ENCODE measurements at regions not wholly inside any gene's neighbourhood (a gene's known extent, or its start where the extent isn't known, plus 50 kb on each side); places are given as distances from the start of the nearest gene placed in this dataset.

DNA sequence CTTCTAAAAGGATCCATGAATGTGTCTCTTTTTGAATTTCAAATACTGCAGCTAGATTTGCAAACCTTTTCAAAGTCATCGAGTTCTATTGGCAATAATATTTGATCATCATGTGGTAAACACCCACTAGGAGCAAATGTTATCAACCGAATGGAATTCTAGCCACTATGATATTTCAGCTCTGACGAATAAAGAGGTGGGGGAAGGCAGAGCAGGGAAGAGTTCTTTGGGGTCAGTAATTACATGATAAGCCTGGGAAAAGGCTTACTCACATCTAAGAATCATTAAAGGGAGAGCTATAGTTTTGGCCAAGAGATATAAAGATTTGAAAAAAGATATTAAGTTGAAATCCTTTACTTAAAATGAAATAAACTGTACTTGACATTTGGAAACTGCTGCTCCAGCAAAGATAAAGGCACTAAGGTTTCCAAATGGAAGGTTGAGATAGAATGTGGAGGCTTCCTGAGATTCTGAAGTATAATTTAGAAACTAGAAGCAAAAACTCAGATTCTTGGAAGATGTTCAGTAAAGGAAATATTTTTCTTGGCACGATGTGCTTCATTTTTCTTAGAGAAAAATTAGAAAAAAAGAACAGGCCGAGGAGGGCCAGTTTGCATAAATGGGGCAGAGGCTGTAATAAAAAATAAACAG lies 104.7 kb upstream of the ARHGAP28 start:
- Histone ChIP-seq H3K9me3 (ENCODE audit: low read depth) (no peaks in the 10 kb centered on the region), H3K27ac (peak overlapping the region; percentile 38), H3K36me3 (replicated peaks; ENCODE audit: insufficient read depth, low read depth) (no peaks in the 10 kb centered on the region), H3K9me2 (replicated peaks; ENCODE audit: insufficient read depth) (no peaks in the 10 kb centered on the region), H3K4me2 (peak overlapping the region; percentile 0), H3K4me3 (no peak overlapping the region), H2AFZ (peak overlapping the region; percentile 12), H3K4me1 (ENCODE audit: insufficient read depth) (no peaks in the 10 kb centered on the region), H3K79me2 (no peaks in the 10 kb centered on the region), H3K27me3 (no peaks in the 10 kb centered on the region), H4K20me1 (ENCODE audit: insufficient read depth, poor library complexity, severe bottlenecking) (no peaks in the 10 kb centered on the region)
- 70% methylated on average over 5 of the region's 5 CpGs for WGBS (ENCODE audit: low lambda C conversion rate, missing lambda C conversion rate)
- DNase-seq (ENCODE audit: low spot score), result no peak
- TF ChIP-seq, protein P1, sequence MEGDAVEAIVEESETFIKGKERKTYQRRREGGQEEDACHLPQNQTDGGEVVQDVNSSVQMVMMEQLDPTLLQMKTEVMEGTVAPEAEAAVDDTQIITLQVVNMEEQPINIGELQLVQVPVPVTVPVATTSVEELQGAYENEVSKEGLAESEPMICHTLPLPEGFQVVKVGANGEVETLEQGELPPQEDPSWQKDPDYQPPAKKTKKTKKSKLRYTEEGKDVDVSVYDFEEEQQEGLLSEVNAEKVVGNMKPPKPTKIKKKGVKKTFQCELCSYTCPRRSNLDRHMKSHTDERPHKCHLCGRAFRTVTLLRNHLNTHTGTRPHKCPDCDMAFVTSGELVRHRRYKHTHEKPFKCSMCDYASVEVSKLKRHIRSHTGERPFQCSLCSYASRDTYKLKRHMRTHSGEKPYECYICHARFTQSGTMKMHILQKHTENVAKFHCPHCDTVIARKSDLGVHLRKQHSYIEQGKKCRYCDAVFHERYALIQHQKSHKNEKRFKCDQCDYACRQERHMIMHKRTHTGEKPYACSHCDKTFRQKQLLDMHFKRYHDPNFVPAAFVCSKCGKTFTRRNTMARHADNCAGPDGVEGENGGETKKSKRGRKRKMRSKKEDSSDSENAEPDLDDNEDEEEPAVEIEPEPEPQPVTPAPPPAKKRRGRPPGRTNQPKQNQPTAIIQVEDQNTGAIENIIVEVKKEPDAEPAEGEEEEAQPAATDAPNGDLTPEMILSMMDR (IDR thresholded peaks at IDR 0.05; ENCODE audit: poor library complexity), result no peak
- TF ChIP-seq EZH2 (IDR thresholded peaks at IDR 0.05; ENCODE audit: borderline replicate concordance), result no peak

DNA sequence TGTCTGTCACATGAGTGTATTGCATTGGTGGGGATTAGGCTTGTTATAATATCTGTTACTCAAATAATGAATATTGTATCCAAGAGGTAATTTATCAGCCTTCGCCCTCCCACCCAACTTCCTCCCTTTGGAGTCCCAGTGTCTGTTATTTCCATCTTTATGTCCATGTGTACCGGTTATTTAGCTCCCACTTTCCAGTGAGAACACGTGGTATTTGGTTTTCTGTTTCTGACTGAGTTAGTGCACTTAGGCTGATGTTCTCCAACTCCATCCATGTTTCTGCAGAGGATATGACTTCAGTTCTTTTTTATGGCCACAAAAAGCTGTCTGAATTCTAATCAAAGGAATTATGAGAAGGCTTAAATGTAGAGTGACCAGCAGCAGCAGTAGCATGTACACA lies 104.0 kb upstream of the ARHGAP28 start:
- H3K9me2 ChIP-seq (replicated peaks; ENCODE audit: insufficient read depth), result no peaks in the 10 kb centered on the region
- H3K4me1 ChIP-seq (ENCODE audit: insufficient read depth), result no peaks in the 10 kb centered on the region
- TF ChIP-seq, protein P1 (IDR thresholded peaks at IDR 0.05; ENCODE audit: poor library complexity), result no peak
- H3K4me3 ChIP-seq, result no peak overlapping the region
- no peak overlapping the region for H3K4me2 ChIP-seq
- 74% methylated on average over 3 of the region's 3 CpGs for WGBS (ENCODE audit: low lambda C conversion rate, missing lambda C conversion rate)
- no peaks in the 10 kb centered on the region for H4K20me1 ChIP-seq (ENCODE audit: insufficient read depth, poor library complexity, severe bottlenecking)
- H3K79me2 ChIP-seq, result no peaks in the 10 kb centered on the region
- no peak overlapping the region for H2AFZ ChIP-seq
- no peaks in the 10 kb centered on the region for H3K27me3 ChIP-seq
- DNase-seq (ENCODE audit: low spot score), result no peak
- no peaks in the 10 kb centered on the region for H3K36me3 ChIP-seq (replicated peaks; ENCODE audit: insufficient read depth, low read depth)
- H3K9me3 ChIP-seq (ENCODE audit: low read depth), result no peaks in the 10 kb centered on the region
- no peak overlapping the region for H3K27ac ChIP-seq

GRCh38 chr18:6626457-6626856 lies 103.1 kb upstream of the ARHGAP28 start:
- no peaks in the 10 kb centered on the region for H3K27me3 ChIP-seq
- H3K79me2 ChIP-seq, result no peaks in the 10 kb centered on the region
- H3K36me3 ChIP-seq (replicated peaks; ENCODE audit: insufficient read depth, low read depth), result no peaks in the 10 kb centered on the region
- no peaks in the 10 kb centered on the region for H3K9me2 ChIP-seq (replicated peaks; ENCODE audit: insufficient read depth)
- DNase-seq (ENCODE audit: low spot score), result no peak
- TF ChIP-seq, protein P1 (IDR thresholded peaks at IDR 0.05; ENCODE audit: poor library complexity), result no peak
- TF ChIP-seq EZH2 (IDR thresholded peaks at IDR 0.05; ENCODE audit: borderline replicate concordance) (no peak), EZH2phosphoT487 (IDR thresholded peaks at IDR 0.05; ENCODE audit: low read depth, severe bottlenecking, unreplicated experiment) (no peak)
- H4K20me1 ChIP-seq (ENCODE audit: insufficient read depth, poor library complexity, severe bottlenecking), result no peaks in the 10 kb centered on the region
- H3K27ac ChIP-seq, result no peak overlapping the region
- H2AFZ ChIP-seq, result no peak overlapping the region
- H3K4me2 ChIP-seq, result no peak overlapping the region
- no peaks in the 10 kb centered on the region for H3K4me1 ChIP-seq (ENCODE audit: insufficient read depth)
- H3K9me3 ChIP-seq (ENCODE audit: low read depth), result no peaks in the 10 kb centered on the region
- no peak overlapping the region for H3K4me3 ChIP-seq
- WGBS (ENCODE audit: low lambda C conversion rate, missing lambda C conversion rate), result 79% methylated on average over 5 of the region's 5 CpGs

DNA sequence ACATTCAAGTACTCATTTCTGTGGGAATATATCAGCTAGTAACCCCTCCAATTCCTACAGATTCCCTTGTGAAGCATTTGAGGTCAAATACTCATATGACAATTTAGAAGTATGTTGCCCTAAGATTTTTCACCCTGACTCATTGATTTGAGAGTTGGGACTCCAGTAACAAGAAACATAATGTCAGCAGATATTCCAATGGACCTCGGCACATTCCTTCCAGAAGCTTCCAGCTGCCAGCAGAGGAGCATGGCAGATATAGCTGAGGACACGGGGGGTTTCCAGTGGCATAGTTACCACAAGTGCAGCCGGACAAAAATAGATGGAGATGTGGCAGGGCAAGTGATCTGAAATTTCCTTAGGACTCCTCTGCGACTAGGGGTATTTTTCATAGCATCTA lies 101.9 kb upstream of the ARHGAP28 start:
- no peaks in the 10 kb centered on the region for H3K79me2 ChIP-seq
- H3K27ac ChIP-seq, result no peak overlapping the region
- no peaks in the 10 kb centered on the region for H4K20me1 ChIP-seq (ENCODE audit: insufficient read depth, poor library complexity, severe bottlenecking)
- H2AFZ ChIP-seq, result no peak overlapping the region
- no peaks in the 10 kb centered on the region for H3K27me3 ChIP-seq
- H3K9me3 ChIP-seq (ENCODE audit: low read depth), result no peaks in the 10 kb centered on the region
- TF ChIP-seq, protein P1 (IDR thresholded peaks at IDR 0.05; ENCODE audit: poor library complexity), result no peak
- TF ChIP-seq EZH2phosphoT487 (IDR thresholded peaks at IDR 0.05; ENCODE audit: low read depth, severe bottlenecking, unreplicated experiment), result no peak
- TF ChIP-seq EZH2 (IDR thresholded peaks at IDR 0.05; ENCODE audit: borderline replicate concordance), result no peak
- 98% methylated on average over 4 of the region's 4 CpGs for WGBS (ENCODE audit: low lambda C conversion rate, missing lambda C conversion rate)
- H3K4me1 ChIP-seq (ENCODE audit: insufficient read depth), result no peaks in the 10 kb centered on the region
- no peak for DNase-seq (ENCODE audit: low spot score)
- no peak overlapping the region for H3K4me3 ChIP-seq
- H3K4me2 ChIP-seq, result no peak overlapping the region
- H3K9me2 ChIP-seq (replicated peaks; ENCODE audit: insufficient read depth), result no peaks in the 10 kb centered on the region
- no peaks in the 10 kb centered on the region for H3K36me3 ChIP-seq (replicated peaks; ENCODE audit: insufficient read depth, low read depth)
